OCI-LY1 (cell line): ENCODE measurements at regions not wholly inside any gene's neighbourhood (a gene's known extent, or its start where the extent isn't known, plus 50 kb on each side); places are given as distances from the start of the nearest gene placed in this dataset.

Experiments used
- EZH2 ChIP-seq: fragments of 200-600 bp; sonication (generic), shearing (Covaris generic); IDR thresholded peaks from 2 replicates; pipeline ENCODE4 v1.8.0; 2017; ENCODE audit warnings: borderline replicate concordance, mixed run types, mild to moderate bottlenecking, antibody characterized with exemption, low read length, moderate library complexity, mixed read lengths
- TF ChIP-seq, protein P1 (sequence below): fragments of 200-600 bp; sonication (generic), shearing (Covaris generic); IDR thresholded peaks from 2 replicates; pipeline ENCODE4 v1.5.1; 2017; ENCODE audit warnings: mild to moderate bottlenecking, antibody characterized with exemption, low read length, moderate library complexity, mixed read lengths

DNA sequence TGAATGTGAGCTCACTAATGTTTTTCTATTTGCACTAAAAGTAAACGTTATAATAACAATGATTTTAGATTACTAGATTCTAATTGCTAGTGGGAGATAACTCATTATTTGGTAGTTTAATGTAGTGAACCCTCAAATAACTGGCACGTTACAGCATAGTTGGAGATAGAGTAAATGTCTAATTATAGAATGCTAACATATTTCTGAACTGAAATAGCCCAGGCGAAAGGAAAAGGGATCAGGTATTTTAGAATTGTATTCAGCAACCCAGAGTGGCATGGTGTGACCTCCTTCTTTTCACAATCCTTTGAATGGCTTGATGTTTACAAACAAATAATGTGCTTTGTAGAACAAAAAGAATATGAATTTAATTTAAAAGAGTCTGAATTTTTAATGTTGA lies 1221.2 kb downstream of the CDH8 start:
- no peak for TF ChIP-seq EZH2
- TF ChIP-seq, protein P1, sequence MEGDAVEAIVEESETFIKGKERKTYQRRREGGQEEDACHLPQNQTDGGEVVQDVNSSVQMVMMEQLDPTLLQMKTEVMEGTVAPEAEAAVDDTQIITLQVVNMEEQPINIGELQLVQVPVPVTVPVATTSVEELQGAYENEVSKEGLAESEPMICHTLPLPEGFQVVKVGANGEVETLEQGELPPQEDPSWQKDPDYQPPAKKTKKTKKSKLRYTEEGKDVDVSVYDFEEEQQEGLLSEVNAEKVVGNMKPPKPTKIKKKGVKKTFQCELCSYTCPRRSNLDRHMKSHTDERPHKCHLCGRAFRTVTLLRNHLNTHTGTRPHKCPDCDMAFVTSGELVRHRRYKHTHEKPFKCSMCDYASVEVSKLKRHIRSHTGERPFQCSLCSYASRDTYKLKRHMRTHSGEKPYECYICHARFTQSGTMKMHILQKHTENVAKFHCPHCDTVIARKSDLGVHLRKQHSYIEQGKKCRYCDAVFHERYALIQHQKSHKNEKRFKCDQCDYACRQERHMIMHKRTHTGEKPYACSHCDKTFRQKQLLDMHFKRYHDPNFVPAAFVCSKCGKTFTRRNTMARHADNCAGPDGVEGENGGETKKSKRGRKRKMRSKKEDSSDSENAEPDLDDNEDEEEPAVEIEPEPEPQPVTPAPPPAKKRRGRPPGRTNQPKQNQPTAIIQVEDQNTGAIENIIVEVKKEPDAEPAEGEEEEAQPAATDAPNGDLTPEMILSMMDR, result no peak
